Islet precursor cell (in vitro differentiated cells): ENCODE measurements at regions not wholly inside any gene's neighbourhood (a gene's known extent, or its start where the extent isn't known, plus 50 kb on each side); places are given as distances from the start of the nearest gene placed in this dataset.

Experiments used
- DNase-seq: peaks from one replicate; pipeline ENCODE4 v3.0.0-alpha.2; 2018

GRCh38 chr2:120809609-120810440, 74.2 kb downstream of the GLI2 start:
- no peak for DNase-seq

GRCh38 chr2:120810639-120811038, 75.0 kb downstream of the GLI2 start:
- DNase-seq, result no peak

GRCh38 chr2:120812866-120813265, 77.2 kb downstream of the GLI2 start:
- DNase-seq, result no peak

- DNase-seq, result no peak
Measured at GRCh38 chr2:120814352-120814751, 78.7 kb downstream of the GLI2 start.

- DNase-seq, result no peak
Measured at GRCh38 chr2:120815292-120815691, 79.6 kb downstream of the GLI2 start.

GRCh38 chr2:120817136-120817955, 81.7 kb downstream of the GLI2 start:
- DNase-seq, result no peak

GRCh38 chr2:120817956-120818325, 82.3 kb downstream of the GLI2 start:
- no peak for DNase-seq

- DNase-seq, result no peak
Measured at GRCh38 chr2:120818441-120818920, 82.8 kb downstream of the GLI2 start.

GRCh38 chr2:120819720-120820210, 84.1 kb downstream of the GLI2 start:
- DNase-seq, result no peak

GRCh38 chr2:120820263-120820952, 84.7 kb downstream of the GLI2 start:
- DNase-seq, result no peak

GRCh38 chr2:120820953-120821279, 85.2 kb downstream of the GLI2 start:
- DNase-seq, result no peak

GRCh38 chr2:120821446-120822160, 85.9 kb downstream of the GLI2 start:
- no peak for DNase-seq

- no peak for DNase-seq
Measured at GRCh38 chr2:120822933-120823332, 87.3 kb downstream of the GLI2 start.

GRCh38 chr2:120823551-120823950, 87.9 kb downstream of the GLI2 start:
- DNase-seq, result no peak

GRCh38 chr2:120824246-120824645, 88.6 kb downstream of the GLI2 start:
- no peak for DNase-seq

GRCh38 chr2:120825370-120826259, 89.9 kb downstream of the GLI2 start:
- peak; percentile 66 for DNase-seq

- no peak for DNase-seq
Measured at GRCh38 chr2:120826260-120826648, 90.6 kb downstream of the GLI2 start.

GRCh38 chr2:120826716-120827410, 91.2 kb downstream of the GLI2 start:
- DNase-seq, result no peak

GRCh38 chr2:120828066-120828465, 92.4 kb downstream of the GLI2 start:
- no peak for DNase-seq

- DNase-seq, result no peak
Measured at GRCh38 chr2:120828829-120829632, 93.4 kb downstream of the GLI2 start.
